H1 (cell line): ENCODE measurements at regions not wholly inside any gene's neighbourhood (a gene's known extent, or its start where the extent isn't known, plus 50 kb on each side); places are given as distances from the start of the nearest gene placed in this dataset.

Experiments used
- CTCF ChIA-PET: fragments of 300-600 bp; sonication (Branson Sonifier 250); formaldehyde crosslinking; loops from one replicate; lab custom pipeline; 2021; ENCODE audit not compliant: partially characterized antibody; lab: Charles Lee
- POLR2A ChIA-PET: fragments of 300-600 bp; sonication (Branson Sonifier 250); formaldehyde crosslinking; loops from one replicate; lab custom pipeline; 2021; ENCODE audit warnings: inconsistent platforms; ENCODE audit not compliant: partially characterized antibody; lab: Charles Lee
- DNase-seq, 2 experiments: peaks; one replicate each; pipeline versions ENCODE4 v3.0.0 to v3.0.0-alpha.2; 2010 to 2022; ENCODE audit warnings: low spot score in 2 of 2, low read depth in 1 of 2, mixed read lengths in 1 of 2
- FAIRE-seq: peaks from 2 replicates; lab custom pipeline; 2011; peaks lifted over from hg19 to GRCh38; lab: Jason Lieb, UNC
- H2AFZ ChIP-seq: 2 replicates; pipeline ENCODE4 v1.8.1; 2012; ENCODE audit warnings: low read length, inconsistent platforms
- H2AK5ac ChIP-seq: 2 replicates; pipeline ENCODE4 v1.6.1; 2013; ENCODE audit warnings: low read depth, low read length
- H2BK120ac ChIP-seq: replicated peaks from 2 replicates; pipeline ENCODE3; 2013; ENCODE audit warnings: low read depth, low read length, inconsistent platforms
- H2BK12ac ChIP-seq: 2 replicates; pipeline ENCODE4 v1.6.1; 2013; ENCODE audit warnings: low read depth, low read length
- H2BK15ac ChIP-seq: 2 replicates; pipeline ENCODE4 v1.6.1; 2013; ENCODE audit warnings: low read length
- H2BK20ac ChIP-seq: 2 replicates; pipeline ENCODE4 v1.6.1; 2013; ENCODE audit warnings: low read length
- H2BK5ac ChIP-seq: 2 replicates; pipeline ENCODE4 v1.6.1; 2013; ENCODE audit warnings: low read depth, low read length
- H3K14ac ChIP-seq: 2 replicates; pipeline ENCODE4 v1.6.1; 2013; ENCODE audit warnings: inconsistent platforms; ENCODE audit not compliant: insufficient read length
- H3K18ac ChIP-seq: 2 replicates; pipeline ENCODE4 v1.6.1; 2013; ENCODE audit warnings: low read length; ENCODE audit errors: extremely low read depth
- H3K23ac ChIP-seq: 2 replicates; pipeline ENCODE4 v1.6.1; 2013; ENCODE audit warnings: inconsistent platforms; ENCODE audit not compliant: insufficient read length
- H3K23me2 ChIP-seq: 2 replicates; pipeline ENCODE4 v1.6.1; 2013; ENCODE audit warnings: low read depth, low read length
- H3K27ac ChIP-seq: 2 replicates; pipeline ENCODE4 v1.6.1; 2011; ENCODE audit warnings: low read depth, low read length, inconsistent platforms
- H3K27me3 ChIP-seq, 4 experiments: replicated peaks in 1 of 4; 1 replicate in 1 of 4; 2 replicates in 3 of 4; pipeline versions ENCODE4 v1.6.1 to v1.8.1; 2011 to 2013; ENCODE audit warnings: low read length in 3 of 4, mild to moderate bottlenecking in 3 of 4, inconsistent platforms in 2 of 4, mixed read lengths in 2 of 4, moderate library complexity in 1 of 4; ENCODE audit not compliant: control insufficient read depth in 3 of 4, insufficient read depth in 3 of 4; ENCODE audit errors: extremely low read depth in 1 of 4
- H3K36me3 ChIP-seq, 4 experiments: 2 replicates each; pipeline versions ENCODE4 v1.6.1 to v1.8.1; 2011 to 2013; ENCODE audit warnings: mild to moderate bottlenecking in 4 of 4, low read length in 3 of 4, moderate library complexity in 2 of 4, control low read depth in 1 of 4, inconsistent platforms in 1 of 4; ENCODE audit not compliant: insufficient read depth in 4 of 4, control insufficient read depth in 2 of 4
- H3K4ac ChIP-seq: replicated peaks from 2 replicates; pipeline ENCODE3; 2013; ENCODE audit warnings: low read length, low read depth, mixed read lengths, inconsistent platforms; ENCODE audit not compliant: insufficient read length
- H3K4me1 ChIP-seq, 4 experiments: replicated peaks in 1 of 4; 1 replicate in 1 of 4; 2 replicates in 3 of 4; pipeline versions ENCODE4 v1.6.1 to v1.8.1; 2011 to 2013; ENCODE audit warnings: low read length in 3 of 4, inconsistent platforms in 2 of 4, mixed read lengths in 1 of 4; ENCODE audit not compliant: insufficient read depth in 4 of 4, control insufficient read depth in 3 of 4
- H3K4me2 ChIP-seq, 2 experiments: 2 replicates each; pipeline versions ENCODE4 v1.6.1 to v1.8.1; 2011 to 2013; ENCODE audit warnings: low read depth in 2 of 2, low read length in 2 of 2, control low read depth in 1 of 2, inconsistent platforms in 1 of 2, mild to moderate bottlenecking in 1 of 2; ENCODE audit not compliant: insufficient read depth in 1 of 2
- H3K4me3 ChIP-seq, 4 experiments: fragments of 200-600, 300-600 bp in 1 of 4; sonication (generic), shearing (Covaris generic), sonication (Bioruptor Twin) in 1 of 4; 2 replicates each; pipeline versions ENCODE4 v1.5.1 to v1.8.1; 2011 to 2016; ENCODE audit warnings: low read length in 4 of 4, low read depth in 3 of 4, control low read depth in 2 of 4, inconsistent platforms in 2 of 4, mild to moderate bottlenecking in 2 of 4, mixed read lengths in 1 of 4, moderate library complexity in 1 of 4; ENCODE audit not compliant: insufficient read depth in 2 of 4; ENCODE audit errors: extremely low read depth in 1 of 4
- H3K56ac ChIP-seq: replicated peaks from 2 replicates; pipeline ENCODE3; 2013; ENCODE audit warnings: low read depth, mild to moderate bottlenecking, mixed read lengths, low read length, inconsistent platforms; ENCODE audit not compliant: insufficient read length
- H3K79me1 ChIP-seq: 2 replicates; pipeline ENCODE4 v1.6.1; 2013; ENCODE audit warnings: low read depth, low read length, control low read depth
- H3K79me2 ChIP-seq, 2 experiments: 2 replicates each; pipeline versions ENCODE4 v1.6.1 to v1.8.1; 2012 to 2013; ENCODE audit warnings: low read length in 2 of 2, mild to moderate bottlenecking in 2 of 2, inconsistent platforms in 1 of 2; ENCODE audit not compliant: insufficient read depth in 2 of 2, control insufficient read depth in 1 of 2
- H3K9ac ChIP-seq, 4 experiments: replicated peaks in 1 of 4; 1 replicate in 1 of 4; 2 replicates in 3 of 4; pipeline versions ENCODE4 v1.6.1 to v1.8.1; 2011 to 2013; ENCODE audit warnings: low read depth in 3 of 4, low read length in 3 of 4, control low read depth in 2 of 4, mild to moderate bottlenecking in 2 of 4, moderate library complexity in 2 of 4, inconsistent platforms in 1 of 4; ENCODE audit errors: extremely low read depth in 1 of 4
- H3K9me3 ChIP-seq, 2 experiments: 2 replicates each; pipeline versions ENCODE4 v1.6.1 to v1.8.1; 2012 to 2013; ENCODE audit warnings: mild to moderate bottlenecking in 2 of 2, moderate library complexity in 2 of 2, control low read depth in 1 of 2, inconsistent platforms in 1 of 2, low read depth in 1 of 2, low read length in 1 of 2, mixed read lengths in 1 of 2; ENCODE audit not compliant: insufficient read depth in 2 of 2
- H4K20me1 ChIP-seq, 2 experiments: replicated peaks in 1 of 2; 2 replicates each; pipeline versions ENCODE3 to v1.8.1; 2011 to 2013; ENCODE audit warnings: inconsistent platforms in 2 of 2, low read length in 2 of 2, mild to moderate bottlenecking in 1 of 2; ENCODE audit not compliant: insufficient read depth in 2 of 2, control insufficient read depth in 1 of 2
- H4K5ac ChIP-seq: 2 replicates; pipeline ENCODE4 v1.6.1; 2013; ENCODE audit warnings: low read length, low read depth, mixed read lengths, inconsistent platforms; ENCODE audit not compliant: insufficient read length
- H4K8ac ChIP-seq: 2 replicates; pipeline ENCODE4 v1.8.0; 2013; ENCODE audit warnings: mild to moderate bottlenecking, moderate library complexity, low read length, inconsistent platforms; ENCODE audit not compliant: insufficient read depth; ENCODE audit errors: extremely low read depth
- H4K91ac ChIP-seq: replicated peaks from 2 replicates; pipeline ENCODE3; 2013; ENCODE audit warnings: low read length, mixed read lengths, inconsistent platforms; ENCODE audit not compliant: insufficient read length
- JUN ChIP-seq: IDR thresholded peaks from 2 replicates; pipeline ENCODE4 v1.6.1; 2011; ENCODE audit warnings: low read depth, mild to moderate bottlenecking, improper control_type of control experiment, low read length
- JUND ChIP-seq: IDR thresholded peaks from 2 replicates; pipeline ENCODE4 v1.6.1; 2011; ENCODE audit warnings: mild to moderate bottlenecking, improper control_type of control experiment, low read length
- WGBS, 2 experiments: shearing (Covaris generic) in 1 of 2; methylation state at CpG; one replicate each; pipeline versions ENCODE4 v1.1.6 to v1.1.7; 2013 to 2015; ENCODE audit warnings: low lambda C conversion rate in 2 of 2, mixed read lengths in 2 of 2, inconsistent platforms in 1 of 2, low coverage in 1 of 2, missing lambda C conversion rate in 1 of 2; ENCODE audit not compliant: insufficient replicate concordance in 2 of 2, insufficient coverage in 1 of 2, insufficient read length in 1 of 2; ENCODE audit errors: extremely low coverage in 1 of 2, missing lambda C conversion rate in 1 of 2; 5-methylcytosine and 5-hydroxymethylcytosine counted together

DNA sequence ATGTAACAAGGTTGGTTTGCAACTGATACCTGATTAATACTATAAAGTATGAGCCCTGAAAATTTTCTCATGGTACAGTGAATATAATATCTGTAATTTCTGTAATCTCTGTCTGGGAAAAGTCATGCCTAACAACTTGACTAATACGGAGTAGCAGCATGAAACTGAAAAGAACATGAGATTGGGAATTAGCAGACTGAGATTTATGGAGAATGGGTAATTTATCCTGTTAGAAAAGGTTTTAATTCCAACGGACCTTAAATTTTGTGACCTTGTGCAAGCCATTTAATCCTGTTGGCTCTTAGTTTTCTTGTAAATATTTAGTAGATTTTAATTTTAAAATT is 90.2 kb upstream of the CMC1 start:
- no peak overlapping the region for H4K5ac ChIP-seq
- no peaks in the 10 kb centered on the region for H3K36me3 ChIP-seq
- H3K4me2 ChIP-seq = no peak overlapping the region
- POLR2A ChIA-PET = no interaction called here
- H3K4me3 ChIP-seq = no peak overlapping the region
- peaks cover 0 to 5% of the 10 kb centered on the region in 2 experiments; a peak in 2 of 4 replicates for H3K9me3 ChIP-seq
- H4K20me1 ChIP-seq = no peaks in the 10 kb centered on the region
- 92% methylated on average over 2 of the region's 2 CpGs; no CpG with 5 or more reads in 1 of the 2 experiments for WGBS, 2 experiments
- no peak overlapping the region for H4K8ac ChIP-seq
- H3K14ac ChIP-seq = no peak overlapping the region
- peaks cover 0 to 1% (median 0%) of the 10 kb centered on the region in 4 experiments; a peak in 1 of 7 replicates for H3K27me3 ChIP-seq
- no peak overlapping the region for H3K4ac ChIP-seq
- no peak overlapping the region for H2BK120ac ChIP-seq
- H3K56ac ChIP-seq = no peak overlapping the region
- no peaks in the 10 kb centered on the region for H3K4me1 ChIP-seq
- no peak for FAIRE-seq
- H2AFZ ChIP-seq = no peak overlapping the region
- no peak overlapping the region for H3K9ac ChIP-seq
- H4K91ac ChIP-seq = no peak overlapping the region
- no peak overlapping the region for H2BK5ac ChIP-seq
- no peak overlapping the region for H2AK5ac ChIP-seq
- H2BK12ac ChIP-seq = no peak overlapping the region
- H3K23me2 ChIP-seq = no peaks in the 10 kb centered on the region
- no peak for DNase-seq
- H3K18ac ChIP-seq = no peak overlapping the region
- no peak for TF ChIP-seq JUND
- TF ChIP-seq JUN = no peak
- TF ChIP-seq, all 59 proteins: peak for 0
- H2BK20ac ChIP-seq = no peak overlapping the region
- no peak overlapping the region for H3K23ac ChIP-seq
- H3K27ac ChIP-seq = no peak overlapping the region
- no peaks in the 10 kb centered on the region for H3K79me2 ChIP-seq
- no peaks in the 10 kb centered on the region for H3K79me1 ChIP-seq
- CTCF ChIA-PET = no interaction called here
- H2BK15ac ChIP-seq = no peak overlapping the region
